Occipital lobe (tissue), 1 donor: ENCODE measurements at regions not wholly inside any gene's neighbourhood (a gene's known extent, or its start where the extent isn't known, plus 50 kb on each side); places are given as distances from the start of the nearest gene placed in this dataset. TPM values are rescaled to one million over a fixed set of nuclear protein-coding genes. Genes with fewer than 3 reads are reported as not detected.

Source experiments
- small RNA-seq: library from RNA; depleted of rRNA; stranded (forward); fragments of <200 nt; gene quantifications from one replicate; pipeline ENCODE3, GENCODE V24; 2014

Small RNA genes lying in the stretch of these regions (small RNA-seq; reads per million reads assigned to genes)
- gene AC004004.1 = not detected
